ENCODE measurements at regions not wholly inside any gene's neighbourhood (a gene's known extent, or its start where the extent isn't known, plus 50 kb on each side); places are given as distances from the start of the nearest gene placed in this dataset.
A peak's percentile ranks its signal among the peaks of the same experiment; 100 is the strongest.

GRCh38 chr6:133754298-133754697 lies 134.6 kb upstream of the TCF21 start:
- WGBS, 2 donors, result 86 to 95% methylated on average over 1 of the region's 1 CpG
- Histone ChIP-seq H3K4me3 (ENCODE audit: low read depth in 1 of 2, low read length in 2 of 2) (no peak overlapping the region), H3K4me1 (ENCODE audit: control insufficient read depth in 2 of 2, insufficient read depth in 2 of 2, low read length in 1 of 2) (no peaks in the 10 kb centered on the region), H3K27me3 (ENCODE audit: control insufficient read depth in 1 of 2, insufficient read depth in 2 of 2, low read length in 2 of 2) (no peaks in the 10 kb centered on the region), H3K36me3 (ENCODE audit: control insufficient read depth in 2 of 2, insufficient read depth in 2 of 2, low read length in 1 of 2) (no peaks in the 10 kb centered on the region), H3K9me3 (ENCODE audit: control insufficient read depth in 2 of 2, insufficient read depth in 1 of 2, low read depth in 1 of 2, low read length in 1 of 2) (no peaks in the 10 kb centered on the region), H3K27ac (ENCODE audit: low read depth in 2 of 2, low read length in 1 of 2) (no peak overlapping the region)

GRCh38 chr6:133756078-133756695 lies 132.7 kb upstream of the TCF21 start:
- Histone ChIP-seq H3K27ac (ENCODE audit: low read depth in 2 of 2, low read length in 1 of 2) (no peak overlapping the region), H3K27me3 (ENCODE audit: control insufficient read depth in 1 of 2, insufficient read depth in 2 of 2, low read length in 2 of 2) (no peaks in the 10 kb centered on the region), H3K4me3 (ENCODE audit: low read depth in 1 of 2, low read length in 2 of 2) (no peak overlapping the region), H3K4me1 (ENCODE audit: control insufficient read depth in 2 of 2, insufficient read depth in 2 of 2, low read length in 1 of 2) (no peaks in the 10 kb centered on the region), H3K36me3 (ENCODE audit: control insufficient read depth in 2 of 2, insufficient read depth in 2 of 2, low read length in 1 of 2) (no peaks in the 10 kb centered on the region), H3K9me3 (ENCODE audit: control insufficient read depth in 2 of 2, insufficient read depth in 1 of 2, low read depth in 1 of 2, low read length in 1 of 2) (no peaks in the 10 kb centered on the region)
- WGBS, 2 donors, result 50 to 53% methylated on average over 3 of the region's 3 CpGs

- Histone ChIP-seq H3K4me3 (ENCODE audit: low read depth in 1 of 2, low read length in 2 of 2) (no peak overlapping the region), H3K27ac (ENCODE audit: low read depth in 2 of 2, low read length in 1 of 2) (no peak overlapping the region), H3K27me3 (ENCODE audit: control insufficient read depth in 1 of 2, insufficient read depth in 2 of 2, low read length in 2 of 2) (no peaks in the 10 kb centered on the region), H3K4me1 (ENCODE audit: control insufficient read depth in 2 of 2, insufficient read depth in 2 of 2, low read length in 1 of 2) (no peaks in the 10 kb centered on the region), H3K36me3 (ENCODE audit: control insufficient read depth in 2 of 2, insufficient read depth in 2 of 2, low read length in 1 of 2) (no peaks in the 10 kb centered on the region), H3K9me3 (ENCODE audit: control insufficient read depth in 2 of 2, insufficient read depth in 1 of 2, low read depth in 1 of 2, low read length in 1 of 2) (no peaks in the 10 kb centered on the region)
- 46 to 50% methylated on average over 2 of the region's 2 CpGs for WGBS, 2 donors
These were observed 131.6 kb upstream of the TCF21 start for GRCh38 chr6:133757335-133757734.

GRCh38 chr6:133758815-133759335 lies 130.0 kb upstream of the TCF21 start:
- 36 to 42% methylated on average over 2 of the region's 2 CpGs for WGBS, 2 donors
- Histone ChIP-seq H3K9me3 (ENCODE audit: control insufficient read depth in 2 of 2, insufficient read depth in 1 of 2, low read depth in 1 of 2, low read length in 1 of 2) (no peaks in the 10 kb centered on the region), H3K36me3 (ENCODE audit: control insufficient read depth in 2 of 2, insufficient read depth in 2 of 2, low read length in 1 of 2) (no peaks in the 10 kb centered on the region), H3K4me1 (ENCODE audit: control insufficient read depth in 2 of 2, insufficient read depth in 2 of 2, low read length in 1 of 2) (no peaks in the 10 kb centered on the region), H3K27ac (ENCODE audit: low read depth in 2 of 2, low read length in 1 of 2) (no peak overlapping the region), H3K4me3 (ENCODE audit: low read depth in 1 of 2, low read length in 2 of 2) (no peak overlapping the region), H3K27me3 (ENCODE audit: control insufficient read depth in 1 of 2, insufficient read depth in 2 of 2, low read length in 2 of 2) (no peaks in the 10 kb centered on the region)

- no peaks in the 10 kb centered on the region for H3K4me1 ChIP-seq (ENCODE audit: control insufficient read depth in 2 of 2, insufficient read depth in 2 of 2, low read length in 1 of 2)
- H3K27me3 ChIP-seq (ENCODE audit: control insufficient read depth in 1 of 2, insufficient read depth in 2 of 2, low read length in 2 of 2), result no peaks in the 10 kb centered on the region
- H3K27ac ChIP-seq (ENCODE audit: low read depth in 2 of 2, low read length in 1 of 2), result no peak overlapping the region
- H3K36me3 ChIP-seq (ENCODE audit: control insufficient read depth in 2 of 2, insufficient read depth in 2 of 2, low read length in 1 of 2), result no peaks in the 10 kb centered on the region
- H3K9me3 ChIP-seq (ENCODE audit: control insufficient read depth in 2 of 2, insufficient read depth in 1 of 2, low read depth in 1 of 2, low read length in 1 of 2), result no peaks in the 10 kb centered on the region
- no peak overlapping the region for H3K4me3 ChIP-seq (ENCODE audit: low read depth in 1 of 2, low read length in 2 of 2)
- WGBS, 2 donors, result 80 to 83% methylated on average over 7 of the region's 7 CpGs
These were observed 129.4 kb upstream of the TCF21 start for GRCh38 chr6:133759524-133759923.

GRCh38 chr6:133761706-133762105 lies 127.2 kb upstream of the TCF21 start:
- WGBS, 2 donors, result 7 to 28% methylated on average over 1 of the region's 1 CpG
- Histone ChIP-seq H3K27ac (ENCODE audit: low read depth in 2 of 2, low read length in 1 of 2) (no peak overlapping the region), H3K36me3 (ENCODE audit: control insufficient read depth in 2 of 2, insufficient read depth in 2 of 2, low read length in 1 of 2) (no peaks in the 10 kb centered on the region), H3K4me1 (ENCODE audit: control insufficient read depth in 2 of 2, insufficient read depth in 2 of 2, low read length in 1 of 2) (no peaks in the 10 kb centered on the region), H3K4me3 (ENCODE audit: low read depth in 1 of 2, low read length in 2 of 2) (no peak overlapping the region), H3K9me3 (ENCODE audit: control insufficient read depth in 2 of 2, insufficient read depth in 1 of 2, low read depth in 1 of 2, low read length in 1 of 2) (no peaks in the 10 kb centered on the region), H3K27me3 (ENCODE audit: control insufficient read depth in 1 of 2, insufficient read depth in 2 of 2, low read length in 2 of 2) (no peaks in the 10 kb centered on the region)

GRCh38 chr6:133764008-133764753 lies 124.7 kb upstream of the TCF21 start:
- no peaks in the 10 kb centered on the region for H3K27me3 ChIP-seq (ENCODE audit: control insufficient read depth in 1 of 2, insufficient read depth in 2 of 2, low read length in 2 of 2)
- H3K9me3 ChIP-seq (ENCODE audit: control insufficient read depth in 2 of 2, insufficient read depth in 1 of 2, low read depth in 1 of 2, low read length in 1 of 2), result no peaks in the 10 kb centered on the region
- H3K36me3 ChIP-seq (ENCODE audit: control insufficient read depth in 2 of 2, insufficient read depth in 2 of 2, low read length in 1 of 2), result no peaks in the 10 kb centered on the region
- peak overlapping the region in 1 of 2 donors; percentile 30 for H3K27ac ChIP-seq (ENCODE audit: low read depth in 2 of 2, low read length in 1 of 2)
- no peak overlapping the region for H3K4me3 ChIP-seq (ENCODE audit: low read depth in 1 of 2, low read length in 2 of 2)
- no peaks in the 10 kb centered on the region for H3K4me1 ChIP-seq (ENCODE audit: control insufficient read depth in 2 of 2, insufficient read depth in 2 of 2, low read length in 1 of 2)
- 55 to 56% methylated on average over 2 of the region's 2 CpGs for WGBS, 2 donors

GRCh38 chr6:133764754-133765208 lies 124.1 kb upstream of the TCF21 start:
- H3K27me3 ChIP-seq (ENCODE audit: control insufficient read depth in 1 of 2, insufficient read depth in 2 of 2, low read length in 2 of 2), result no peaks in the 10 kb centered on the region
- no peak overlapping the region for H3K27ac ChIP-seq (ENCODE audit: low read depth in 2 of 2, low read length in 1 of 2)
- H3K4me1 ChIP-seq (ENCODE audit: control insufficient read depth in 2 of 2, insufficient read depth in 2 of 2, low read length in 1 of 2), result no peaks in the 10 kb centered on the region
- no peaks in the 10 kb centered on the region for H3K36me3 ChIP-seq (ENCODE audit: control insufficient read depth in 2 of 2, insufficient read depth in 2 of 2, low read length in 1 of 2)
- 18 to 23% methylated on average over 2 of the region's 2 CpGs for WGBS, 2 donors
- no peak overlapping the region for H3K4me3 ChIP-seq (ENCODE audit: low read depth in 1 of 2, low read length in 2 of 2)
- no peaks in the 10 kb centered on the region for H3K9me3 ChIP-seq (ENCODE audit: control insufficient read depth in 2 of 2, insufficient read depth in 1 of 2, low read depth in 1 of 2, low read length in 1 of 2)

GRCh38 chr6:133767357-133767970 lies 121.4 kb upstream of the TCF21 start:
- Histone ChIP-seq H3K4me1 (ENCODE audit: control insufficient read depth in 2 of 2, insufficient read depth in 2 of 2, low read length in 1 of 2) (no peaks in the 10 kb centered on the region), H3K27me3 (ENCODE audit: control insufficient read depth in 1 of 2, insufficient read depth in 2 of 2, low read length in 2 of 2) (no peaks in the 10 kb centered on the region), H3K36me3 (ENCODE audit: control insufficient read depth in 2 of 2, insufficient read depth in 2 of 2, low read length in 1 of 2) (no peaks in the 10 kb centered on the region), H3K9me3 (ENCODE audit: control insufficient read depth in 2 of 2, insufficient read depth in 1 of 2, low read depth in 1 of 2, low read length in 1 of 2) (no peaks in the 10 kb centered on the region), H3K27ac (ENCODE audit: low read depth in 2 of 2, low read length in 1 of 2) (no peak overlapping the region), H3K4me3 (ENCODE audit: low read depth in 1 of 2, low read length in 2 of 2) (no peak overlapping the region)
- WGBS, 2 donors, result 72 to 77% methylated on average over 3 of the region's 3 CpGs

Data from esophagus (tissue), 2 donors.